Glomerular visceral epithelial cell (primary cell): ENCODE measurements at regions not wholly inside any gene's neighbourhood (a gene's known extent, or its start where the extent isn't known, plus 50 kb on each side); places are given as distances from the start of the nearest gene placed in this dataset.
"Not testable (repeated sequence)": the region's sequence is repeated elsewhere in the genome, so short reads cannot be mapped to it uniquely, and the experiment has no call there.

Experiments
- DNase-seq: peaks from one replicate; pipeline ENCODE4 v3.0.0-alpha.2; 2016; ENCODE audit errors: extremely low spot score

DNA sequence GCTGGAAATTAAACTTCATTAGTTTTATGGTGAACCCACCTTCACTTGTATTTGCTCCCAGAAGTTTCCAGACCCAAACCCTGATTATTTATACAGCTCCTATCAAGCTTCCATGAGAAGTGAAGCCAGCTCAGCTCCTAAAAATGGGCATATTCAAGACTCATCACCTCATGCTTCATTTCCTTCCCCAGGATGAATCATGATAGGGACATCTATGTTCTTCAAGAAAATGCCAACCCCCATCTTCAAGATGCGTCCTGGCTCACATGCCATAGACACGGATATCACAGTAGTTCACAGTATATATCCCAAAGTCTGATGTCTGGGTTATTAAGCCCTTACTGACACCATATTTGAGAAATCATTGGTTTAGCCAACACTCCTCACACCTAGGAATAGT, 217.6 kb downstream of the NPR3 start:
- DNase-seq: peak; percentile 4

DNA sequence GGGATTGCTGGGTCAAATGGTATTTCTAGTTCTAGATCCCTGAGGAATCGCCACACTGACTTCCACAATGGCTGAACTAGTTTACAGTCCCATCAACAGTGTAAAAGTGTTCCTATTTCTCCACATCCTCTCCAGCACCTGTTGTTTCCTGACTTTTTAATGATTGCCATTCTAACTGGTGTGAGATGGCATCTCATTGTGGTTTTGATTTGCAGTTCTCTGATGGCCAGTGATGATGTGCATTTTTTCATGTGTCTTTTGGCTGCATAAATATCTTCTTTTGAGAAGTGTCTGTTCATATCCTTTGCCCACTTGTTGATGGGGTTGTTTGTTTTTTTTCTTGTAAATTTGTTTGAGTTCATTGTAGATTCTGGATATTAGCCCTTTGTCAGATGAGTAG, 220.3 kb downstream of the NPR3 start:
- DNase-seq: not testable (repeated sequence)

DNA sequence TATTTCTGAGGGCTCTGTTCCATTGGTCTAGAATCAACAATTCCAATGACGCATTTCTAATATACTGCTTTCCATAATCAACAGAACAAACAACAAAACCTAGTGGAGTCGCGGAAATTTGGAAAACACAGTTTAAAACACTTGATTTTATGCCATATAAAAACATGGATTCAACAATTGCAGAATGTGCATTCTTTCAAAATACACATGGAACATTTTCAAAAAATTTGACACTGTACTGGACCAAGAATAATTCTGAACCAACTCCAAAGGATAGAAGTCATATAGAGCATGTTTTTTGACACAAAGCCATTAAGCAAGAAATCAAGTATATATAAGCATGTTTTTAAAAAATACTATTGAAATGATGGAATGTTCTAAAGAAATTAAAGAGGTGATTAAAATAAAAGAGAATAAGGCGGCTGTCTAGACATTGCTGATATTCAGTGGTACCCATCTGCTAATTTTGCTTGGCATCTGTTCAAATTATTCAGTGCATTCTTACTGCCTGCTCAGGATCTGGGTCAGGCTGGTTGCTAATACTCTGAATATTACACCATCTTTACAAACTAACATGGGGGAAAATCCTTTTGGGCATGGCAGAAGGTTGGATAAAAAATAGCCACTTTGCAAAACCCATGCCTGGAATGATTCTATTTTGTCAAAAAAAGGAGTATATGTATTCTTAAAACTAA, 221.3 kb downstream of the NPR3 start:
- DNase-seq: no peak

DNA sequence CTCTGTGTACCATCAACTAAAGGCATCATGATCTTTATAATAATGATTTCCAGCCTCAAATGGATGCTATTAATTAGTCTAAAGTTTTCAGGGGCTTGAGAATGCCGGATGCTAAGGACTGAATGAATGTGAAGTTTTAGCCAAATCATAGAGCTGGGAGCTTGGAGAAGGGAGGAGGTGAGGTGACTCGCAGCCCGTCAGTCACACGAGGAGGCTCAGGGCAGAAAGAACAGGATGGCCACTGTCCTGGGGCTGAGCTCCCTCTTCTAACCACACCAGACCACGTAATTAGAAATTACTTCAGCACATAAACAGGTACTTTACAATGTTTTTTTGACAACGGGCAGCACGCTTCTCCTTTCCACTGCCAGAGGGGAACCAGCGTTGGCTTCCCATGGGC, 222.6 kb downstream of the NPR3 start:
- no peak for DNase-seq

DNA sequence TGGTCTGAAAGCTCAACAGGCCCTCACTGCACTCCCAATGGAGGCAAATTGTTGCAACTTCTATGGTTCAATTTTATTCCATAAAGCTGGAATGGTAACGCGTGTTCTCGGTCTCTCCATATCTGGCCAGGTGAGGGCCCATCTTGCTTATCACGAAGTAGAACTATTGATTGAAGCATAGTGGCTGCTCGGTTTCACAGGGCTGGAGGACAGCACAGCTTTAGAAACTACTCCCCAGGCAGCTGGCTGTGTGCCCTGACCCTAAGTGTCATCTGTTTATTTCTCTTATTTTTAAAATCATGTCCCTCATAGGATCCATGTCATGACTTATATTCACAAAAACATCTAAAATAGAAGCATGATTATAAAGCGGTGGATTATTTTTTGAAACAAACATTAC, 223.4 kb downstream of the NPR3 start:
- no peak for DNase-seq

DNA sequence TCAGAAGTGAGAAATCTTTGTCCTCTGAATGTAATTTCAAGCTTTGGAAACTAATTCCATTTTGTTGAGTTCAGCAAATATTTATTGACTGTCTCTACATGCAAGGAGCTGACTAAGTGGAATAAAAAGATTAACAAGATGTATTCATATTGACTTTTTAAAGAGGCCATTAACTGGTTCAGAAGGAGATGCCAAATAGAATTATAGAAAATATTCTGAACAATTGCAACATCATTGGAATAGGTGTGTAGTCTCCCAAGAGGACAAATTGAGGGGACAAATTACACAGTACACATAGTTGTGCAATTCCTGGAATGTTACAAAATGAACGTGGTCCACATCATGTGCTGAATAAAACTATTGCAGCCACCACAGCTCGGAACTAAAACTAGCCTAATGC, 224.2 kb downstream of the NPR3 start:
- DNase-seq: no peak

DNA sequence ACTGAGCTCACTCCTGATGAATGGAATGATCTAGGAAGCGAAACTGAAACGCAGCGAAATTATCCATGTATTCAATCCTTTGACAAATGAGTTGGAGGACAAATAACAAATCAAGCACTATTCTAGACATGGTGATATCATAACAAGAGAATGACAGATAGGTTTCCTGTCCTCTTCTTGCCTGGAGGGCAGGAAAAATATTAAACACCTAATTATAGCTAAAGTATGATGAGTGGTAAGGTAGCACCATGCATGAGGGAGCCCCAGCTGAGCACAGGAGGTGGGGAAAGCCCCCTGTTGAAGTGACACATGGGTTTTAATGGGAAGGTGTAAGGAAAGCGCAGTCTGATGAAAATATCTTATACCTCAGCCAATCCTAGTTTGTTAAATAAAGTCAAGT, 225.2 kb downstream of the NPR3 start:
- DNase-seq: no peak

DNA sequence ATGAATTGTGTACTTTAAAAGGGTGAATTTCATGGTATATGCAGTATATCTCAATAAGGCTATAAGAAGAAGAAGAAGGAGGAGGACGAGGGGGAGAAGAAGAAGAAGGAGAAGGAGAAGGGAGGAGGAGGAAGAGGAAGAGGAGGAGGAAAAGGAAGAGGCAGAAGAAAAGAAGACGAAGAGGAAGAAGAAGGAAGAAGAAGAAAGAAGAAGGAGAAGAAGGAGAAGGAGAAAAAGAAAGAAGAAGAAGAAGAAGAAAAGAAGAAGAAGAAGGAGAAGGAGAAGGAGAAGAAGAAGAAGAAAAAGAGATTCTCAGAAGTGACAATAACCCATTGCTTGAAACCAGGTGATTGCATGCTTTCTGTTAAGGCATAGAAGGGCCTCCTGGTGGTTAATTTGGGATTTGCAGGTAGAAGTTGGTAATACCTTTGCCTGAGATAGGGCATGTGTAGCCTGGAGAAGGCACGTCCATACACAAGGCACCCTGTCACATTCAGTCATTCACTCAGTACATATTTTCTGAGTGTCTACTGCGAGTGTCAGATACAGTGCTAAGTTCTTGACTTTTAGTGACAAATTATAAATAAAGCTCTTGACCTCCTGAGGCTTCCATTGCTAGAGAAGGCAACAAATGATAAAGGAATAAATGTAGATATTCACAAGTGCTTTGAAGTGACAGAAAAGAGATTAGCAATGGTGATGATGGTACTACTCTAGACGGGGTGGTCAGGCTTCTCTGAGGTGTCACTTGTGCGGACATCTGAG, 231.3 kb downstream of the NPR3 start:
- DNase-seq: peak; percentile 19

DNA sequence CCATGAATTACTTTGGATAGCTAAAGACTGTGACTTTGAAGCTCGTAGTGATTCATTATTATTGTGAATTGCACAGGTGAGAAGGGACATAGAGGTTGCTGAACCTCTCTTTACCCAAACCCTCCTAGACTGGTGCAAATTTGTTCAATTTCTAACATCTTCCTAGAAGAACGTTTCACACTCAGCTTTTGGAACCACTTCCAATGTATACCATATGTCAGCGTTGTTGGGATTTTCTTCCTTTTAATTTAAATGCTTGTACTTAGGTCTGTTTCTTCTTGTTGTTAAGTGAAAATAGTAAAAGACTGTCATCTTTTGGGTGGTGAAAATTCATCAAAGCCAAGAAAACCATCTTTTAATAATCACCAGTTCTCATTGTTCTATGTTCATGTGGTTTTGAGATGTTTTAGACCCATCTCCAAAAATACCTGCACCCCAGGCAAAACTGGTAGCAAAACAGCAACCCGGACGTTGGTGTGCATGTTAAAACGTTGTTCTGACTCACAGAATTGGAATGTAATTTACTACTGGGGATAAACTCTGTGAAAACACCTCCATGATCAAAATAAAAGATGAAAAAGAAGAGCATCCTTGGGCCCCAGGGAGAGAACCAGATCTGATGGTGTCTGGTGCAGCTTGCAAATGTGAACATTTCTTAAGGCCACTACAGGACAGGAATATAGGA, 238.3 kb downstream of the NPR3 start:
- DNase-seq: no peak

DNA sequence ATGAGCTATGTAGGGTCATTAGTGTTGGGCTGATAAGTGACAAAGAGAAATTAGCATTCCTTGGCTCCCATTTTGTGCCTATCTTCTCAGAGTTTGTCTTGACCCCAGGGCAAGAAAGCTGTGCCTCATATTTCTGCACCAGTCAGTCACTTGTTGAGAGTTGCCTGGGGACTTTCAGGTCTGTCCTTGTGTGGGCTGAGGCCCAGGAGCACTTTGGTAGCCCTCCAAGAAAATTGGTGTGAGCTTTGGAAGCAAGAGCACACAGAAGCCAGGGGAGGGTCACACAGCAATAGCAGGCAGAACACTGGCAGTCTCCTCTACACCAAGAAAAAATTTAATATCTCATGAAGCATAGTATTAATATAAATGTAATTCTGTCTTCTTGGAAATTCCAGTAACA, 239.9 kb downstream of the NPR3 start:
- no peak for DNase-seq

DNA sequence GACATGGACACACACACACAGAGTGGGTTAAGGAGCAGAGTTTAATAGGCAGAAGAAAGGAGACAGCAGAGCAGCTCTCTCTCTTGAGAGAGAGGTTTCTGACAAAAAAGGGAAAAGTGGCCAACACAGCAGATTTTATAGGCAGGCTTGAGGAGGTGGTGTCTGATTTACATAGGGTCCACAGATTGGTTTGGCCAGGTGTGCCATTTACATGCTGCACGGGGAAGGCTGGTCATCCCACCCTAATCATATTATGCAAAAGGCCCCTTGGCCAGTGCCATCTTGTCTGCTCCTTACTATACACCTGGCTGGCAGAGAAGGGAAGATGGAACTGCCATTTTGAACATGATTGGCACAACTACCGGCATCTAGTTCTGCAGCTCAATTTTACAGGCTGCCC, 240.8 kb downstream of the NPR3 start:
- DNase-seq: no peak

DNA sequence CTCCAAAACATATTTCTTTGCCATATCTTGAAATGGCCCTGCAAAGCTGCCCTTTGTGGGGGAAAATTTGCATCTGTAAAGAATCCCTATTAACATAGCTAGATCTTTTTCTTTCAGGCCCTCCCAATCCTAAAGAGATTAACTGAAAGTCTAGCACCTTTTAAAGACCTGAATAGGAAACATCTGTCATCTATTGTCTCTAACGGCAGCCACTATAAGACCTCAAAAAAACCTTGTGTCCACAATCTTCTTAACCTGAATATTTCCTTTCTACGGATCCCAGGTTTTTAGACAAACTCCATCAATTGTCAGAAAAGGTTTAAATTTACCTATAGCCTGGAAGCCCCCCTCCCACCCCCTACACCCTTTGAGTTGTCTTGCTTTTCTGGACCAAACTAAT, 241.3 kb downstream of the NPR3 start:
- not testable (repeated sequence) for DNase-seq

DNA sequence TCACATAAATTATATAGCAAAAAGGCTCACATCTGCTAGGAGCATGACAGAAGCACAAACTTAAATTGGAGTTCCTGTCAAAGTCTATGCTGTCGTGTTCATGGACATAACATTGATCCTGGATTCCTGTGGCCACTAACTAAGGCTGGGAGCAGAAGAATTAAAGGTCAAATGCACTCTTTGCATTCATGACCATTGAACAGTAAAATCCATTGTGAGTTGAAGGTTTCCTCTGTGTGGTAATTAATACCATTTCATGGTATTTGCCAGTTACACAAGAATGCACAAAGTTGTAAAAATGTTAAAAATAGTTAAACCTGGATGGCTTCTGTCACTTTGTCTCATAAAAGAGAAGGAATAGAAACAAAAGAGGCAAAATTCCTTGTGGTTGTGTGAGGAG, 242.6 kb downstream of the NPR3 start:
- peak; percentile 27 for DNase-seq

DNA sequence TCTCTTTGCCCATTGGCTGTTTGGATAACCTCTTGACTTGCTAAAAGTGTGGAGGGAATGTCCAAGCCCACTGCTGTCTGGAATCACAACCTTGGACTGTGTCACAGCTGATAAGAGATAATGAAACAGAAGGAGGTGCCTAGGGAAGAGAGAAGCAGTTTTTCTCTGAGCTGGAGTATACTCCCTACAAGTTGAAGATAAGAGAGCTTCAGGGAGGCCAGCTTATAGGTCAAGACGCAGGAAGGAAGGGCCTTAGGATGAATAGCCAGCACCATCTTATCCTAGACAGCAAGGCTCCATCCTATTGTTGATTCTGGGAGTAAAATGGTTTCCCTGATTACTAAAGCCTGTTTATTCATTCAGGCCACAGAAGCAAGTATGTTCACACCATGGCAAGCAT, 244.7 kb downstream of the NPR3 start:
- no peak for DNase-seq

DNA sequence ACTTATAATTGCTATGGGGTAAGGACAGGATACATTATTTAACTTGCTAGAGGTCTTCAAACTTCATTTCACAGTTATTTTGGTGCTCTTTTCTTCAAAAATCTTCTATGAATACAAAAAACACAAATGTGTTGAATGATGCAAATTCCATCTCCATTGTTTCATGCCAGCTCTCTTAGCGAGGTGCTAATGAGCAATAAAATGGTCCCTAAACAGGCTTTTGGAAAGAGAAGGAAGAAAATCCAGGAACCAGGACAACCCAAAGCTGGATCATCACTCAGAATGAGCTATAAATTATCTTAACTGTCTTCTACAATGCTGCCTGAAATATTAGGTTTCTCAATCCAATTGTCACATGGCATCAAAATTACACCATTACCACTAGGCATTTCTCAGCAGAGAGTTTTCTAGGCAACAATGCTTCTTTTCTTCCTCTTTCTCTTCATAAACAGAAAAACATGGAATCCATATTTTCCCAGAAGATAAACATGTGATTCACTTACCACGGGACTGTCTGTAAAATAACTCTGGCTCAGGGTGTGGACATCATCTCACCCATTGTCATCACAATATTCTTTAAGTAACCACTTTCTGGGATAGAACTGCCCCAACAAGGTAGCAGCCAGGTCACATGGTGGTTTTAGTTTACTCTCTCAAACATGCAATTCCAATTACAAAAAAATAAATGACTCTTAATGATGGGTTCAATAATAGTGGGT, 249.4 kb downstream of the NPR3 start:
- DNase-seq: no peak

DNA sequence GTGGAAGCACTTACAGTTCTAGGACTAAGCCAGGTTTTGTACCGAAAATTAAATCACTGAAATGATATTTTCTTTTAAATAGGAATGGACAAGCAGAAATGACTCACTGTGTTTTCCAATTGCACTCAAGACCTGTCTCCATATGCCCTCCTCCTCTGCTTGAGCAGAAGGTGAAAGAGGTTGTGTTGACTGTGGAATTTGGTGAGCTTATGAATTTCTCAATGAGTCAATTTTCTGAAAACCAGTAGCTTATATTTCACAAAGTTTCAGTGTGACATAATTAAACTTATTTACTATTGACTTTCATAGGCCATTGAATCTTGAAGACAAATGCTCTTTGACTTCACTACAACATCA, 249.9 kb downstream of the NPR3 start:
- DNase-seq: no peak

DNA sequence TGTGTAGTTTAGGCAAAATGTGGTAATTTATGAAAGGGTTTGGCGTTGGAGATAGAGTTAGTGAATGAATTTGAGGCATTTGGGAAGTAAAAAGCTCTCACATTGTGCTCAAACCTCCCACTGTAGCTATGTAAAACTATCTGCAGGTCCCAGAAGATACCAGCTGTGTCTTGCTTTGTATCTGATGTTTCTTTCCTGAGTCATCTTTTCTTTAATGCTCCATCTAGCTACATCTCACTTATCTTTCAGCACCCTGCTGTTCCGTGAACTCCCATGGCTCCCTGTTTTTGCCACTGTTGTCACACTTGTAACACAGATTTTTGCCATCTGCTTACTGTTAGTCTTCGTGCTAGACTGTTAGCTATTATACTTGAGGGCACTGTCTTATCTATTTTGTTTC, 253.1 kb downstream of the NPR3 start:
- no peak for DNase-seq

DNA sequence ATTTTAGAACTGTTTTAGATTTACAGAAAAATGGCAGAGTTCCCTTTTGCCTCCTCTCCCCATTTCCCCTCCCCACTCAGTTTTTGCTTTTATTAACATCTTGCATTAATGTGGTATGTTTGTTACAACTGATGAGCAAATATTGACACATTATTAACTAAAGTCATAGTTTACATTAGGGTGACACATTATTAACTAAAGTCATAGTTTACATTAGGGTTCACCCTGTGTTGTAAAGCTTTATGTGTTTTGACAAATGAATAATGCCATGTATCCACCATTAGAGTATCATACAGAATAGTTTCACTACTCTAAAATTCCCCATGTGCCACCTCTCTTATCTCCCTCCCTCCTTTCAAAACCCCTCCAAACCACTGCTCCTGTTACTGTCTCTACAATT, 262.5 kb downstream of the NPR3 start:
- no peak for DNase-seq

DNA sequence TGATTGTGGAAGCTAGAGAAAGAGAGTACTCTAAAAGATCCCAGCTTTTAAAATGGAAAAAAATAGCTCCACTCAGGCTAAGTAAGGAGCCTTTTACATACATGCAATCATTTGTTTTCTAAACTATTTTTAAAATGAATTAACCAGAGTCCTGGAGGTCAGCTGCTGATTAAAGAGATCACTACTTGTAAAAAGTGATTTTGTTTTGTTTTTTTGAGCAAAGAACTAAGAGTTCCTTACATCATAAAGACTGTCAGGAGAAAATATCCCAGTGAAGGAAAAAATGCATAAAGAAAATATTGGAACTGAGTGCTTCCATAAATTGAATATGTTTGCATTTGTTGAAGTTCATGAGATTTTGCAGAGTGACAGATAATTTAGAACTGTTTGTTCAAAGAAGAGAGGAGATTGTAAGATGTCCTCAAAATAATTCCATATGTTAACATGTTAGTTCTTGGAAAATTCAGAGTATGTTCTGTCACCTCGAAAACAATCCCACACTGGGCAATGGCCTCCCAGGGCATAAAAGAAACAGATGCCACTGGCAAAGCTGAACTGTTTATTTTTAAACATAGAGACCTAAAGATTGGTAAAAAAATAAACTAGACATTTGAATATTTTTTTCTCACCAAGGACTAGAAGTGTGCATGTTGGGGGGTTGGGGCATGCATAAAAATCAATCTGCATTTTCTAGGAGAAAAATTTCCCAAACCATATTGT, 264.7 kb downstream of the NPR3 start:
- no peak for DNase-seq

DNA sequence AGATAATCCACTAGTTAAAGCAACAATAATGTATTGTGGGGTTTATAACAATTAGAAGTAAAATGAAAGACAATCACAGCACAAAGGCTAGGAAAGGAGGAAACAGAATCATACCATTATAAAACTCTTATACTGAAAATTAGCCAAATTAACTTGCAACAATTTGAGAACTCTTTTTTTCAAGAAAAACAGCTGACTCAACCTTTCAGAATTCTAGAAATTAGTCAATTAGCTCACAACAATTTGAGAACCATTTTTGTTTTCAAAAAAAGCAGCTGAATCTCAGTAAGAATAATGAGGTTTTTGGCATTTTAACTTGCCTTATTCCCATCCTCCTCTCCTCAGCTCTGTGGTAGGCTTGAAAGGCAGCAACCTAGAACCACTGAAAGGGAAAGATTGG, 269.9 kb downstream of the NPR3 start:
- DNase-seq: no peak

DNA sequence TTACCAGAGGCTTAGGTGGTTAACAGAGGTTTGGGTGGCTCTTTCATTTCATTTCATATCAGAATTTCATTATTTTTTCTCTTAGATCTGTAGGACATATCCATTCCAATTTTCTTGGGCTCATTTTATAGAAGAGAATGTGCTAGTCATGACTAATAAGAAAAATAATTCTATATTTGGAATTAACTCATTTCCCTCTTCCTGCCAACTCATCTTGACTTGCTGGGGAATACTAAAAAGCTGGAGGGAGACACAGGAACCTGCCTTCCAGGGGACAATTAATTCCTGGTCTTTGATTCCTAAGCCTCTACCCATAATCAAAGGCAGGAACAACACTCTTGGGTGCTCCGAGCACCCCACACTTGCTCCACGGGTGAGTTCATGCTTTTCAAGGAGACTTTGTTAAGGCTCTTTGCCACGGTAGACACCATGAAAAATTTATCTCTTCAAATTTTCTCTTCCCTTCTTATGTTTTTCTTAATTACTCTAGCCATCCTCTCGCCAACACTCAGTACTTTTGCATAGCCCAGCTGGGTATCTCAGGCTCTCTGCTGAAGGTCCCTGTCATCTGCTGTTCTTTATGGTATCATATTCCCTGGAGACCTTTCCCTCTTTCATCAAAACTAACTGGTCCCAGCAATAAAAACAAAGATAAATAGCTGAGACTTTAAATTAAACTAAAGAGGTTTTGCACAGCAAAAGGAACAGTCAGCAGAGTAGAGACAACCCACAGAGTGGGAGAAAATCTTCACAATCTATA, 273.9 kb downstream of the NPR3 start:
- DNase-seq: no peak
